Suprapubic skin (tissue), 4 donors: ENCODE measurements at regions not wholly inside any gene's neighbourhood (a gene's known extent, or its start where the extent isn't known, plus 50 kb on each side); places are given as distances from the start of the nearest gene placed in this dataset.

Experiments
- DNase-seq, 2 donors: peaks; one replicate each; pipeline ENCODE4 v3.0.0-alpha.2; 2019; ENCODE audit warnings: low spot score in 2 of 2
- H3K27ac ChIP-seq: fragments of 200-600 bp; sonication (generic); one replicate; pipeline ENCODE4 v1.5.1; 2019
- H3K27me3 ChIP-seq: fragments of 200-600 bp; sonication (generic); one replicate; pipeline ENCODE4 v1.5.1; 2019
- H3K36me3 ChIP-seq: fragments of 200-600 bp; sonication (generic); one replicate; pipeline ENCODE4 v1.5.1; 2019
- H3K4me1 ChIP-seq: fragments of 200-600 bp; sonication (generic); one replicate; pipeline ENCODE4 v1.5.1; 2019
- H3K4me3 ChIP-seq: fragments of 200-600 bp; sonication (generic); one replicate; pipeline ENCODE4 v1.5.1; 2019; ENCODE audit warnings: mild to moderate bottlenecking
- H3K9me3 ChIP-seq: fragments of 200-600 bp; sonication (generic); one replicate; pipeline ENCODE4 v1.5.1; 2019
- EP300 ChIP-seq: sonication (generic); formaldehyde crosslinking; IDR thresholded peaks from one replicate; pipeline ENCODE4 v1.6.1; 2017; ENCODE audit warnings: antibody characterized with exemption
- POLR2A ChIP-seq, 2 donors: fragments of 450-650 bp; IDR thresholded peaks; one replicate each; pipeline ENCODE4 v1.6.1; 2017; ENCODE audit warnings: antibody characterized with exemption in 2 of 2, mild to moderate bottlenecking in 2 of 2, moderate library complexity in 2 of 2
- POLR2AphosphoS5 ChIP-seq, 3 donors: sonication (generic); formaldehyde crosslinking; IDR thresholded peaks; one replicate each; pipeline ENCODE4 v1.6.1; 2017; ENCODE audit warnings: antibody characterized with exemption in 3 of 3
- WGBS: methylation state at CpG from one replicate; pipeline ENCODE4 v1.1.5; 2018; 5-methylcytosine and 5-hydroxymethylcytosine counted together
- TF ChIP-seq, protein P1 (sequence below), 2 donors: fragments of 200-600 bp in 1 of 2; fragments of 450-650 bp in 1 of 2; sonication (generic) in 1 of 2; IDR thresholded peaks; one replicate each; pipeline ENCODE4 v1.5.1; 2016 to 2019; ENCODE audit warnings: antibody characterized with exemption in 2 of 2, mild to moderate bottlenecking in 1 of 2, moderate library complexity in 1 of 2

DNA sequence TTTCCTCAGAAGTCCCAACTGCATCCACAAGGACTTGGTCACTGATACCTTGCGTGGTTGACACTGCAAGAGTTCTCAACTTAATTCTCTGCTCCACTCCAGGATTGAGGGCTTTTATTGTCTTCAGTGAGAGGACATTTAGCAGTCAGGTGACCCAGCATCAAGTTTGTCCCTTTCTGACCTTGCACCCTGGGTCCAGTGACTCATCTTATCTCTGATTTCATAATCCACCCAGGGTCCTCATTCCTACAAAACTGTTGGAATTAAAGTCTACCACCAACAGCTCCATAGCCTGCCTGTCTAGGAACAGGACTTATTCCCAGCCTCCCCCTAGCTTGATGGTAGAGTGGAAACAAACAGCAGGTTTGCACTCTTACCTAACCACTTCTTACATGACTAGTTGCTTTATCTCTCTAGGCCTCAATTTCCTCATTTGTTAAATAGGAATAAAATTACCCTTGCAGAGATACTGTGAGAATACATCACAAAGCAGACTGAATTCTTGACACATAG, 151.3 kb upstream of the LPP start:
- H3K9me3 ChIP-seq = no peaks in the 10 kb centered on the region
- H3K4me1 ChIP-seq = peaks cover 6% of the 10 kb centered on the region
- H3K4me3 ChIP-seq = no peak overlapping the region
- H3K27ac ChIP-seq = no peak overlapping the region
- no peak for DNase-seq
- no peaks in the 10 kb centered on the region for H3K36me3 ChIP-seq
- 100% methylated on average over 1 of the region's 1 CpG for WGBS
- TF ChIP-seq POLR2A (IDR thresholded peaks at IDR 0.05) (no peak), EP300 (no peak), POLR2AphosphoS5 (IDR thresholded peaks at IDR 0.05) (no peak)
- TF ChIP-seq, protein P1, sequence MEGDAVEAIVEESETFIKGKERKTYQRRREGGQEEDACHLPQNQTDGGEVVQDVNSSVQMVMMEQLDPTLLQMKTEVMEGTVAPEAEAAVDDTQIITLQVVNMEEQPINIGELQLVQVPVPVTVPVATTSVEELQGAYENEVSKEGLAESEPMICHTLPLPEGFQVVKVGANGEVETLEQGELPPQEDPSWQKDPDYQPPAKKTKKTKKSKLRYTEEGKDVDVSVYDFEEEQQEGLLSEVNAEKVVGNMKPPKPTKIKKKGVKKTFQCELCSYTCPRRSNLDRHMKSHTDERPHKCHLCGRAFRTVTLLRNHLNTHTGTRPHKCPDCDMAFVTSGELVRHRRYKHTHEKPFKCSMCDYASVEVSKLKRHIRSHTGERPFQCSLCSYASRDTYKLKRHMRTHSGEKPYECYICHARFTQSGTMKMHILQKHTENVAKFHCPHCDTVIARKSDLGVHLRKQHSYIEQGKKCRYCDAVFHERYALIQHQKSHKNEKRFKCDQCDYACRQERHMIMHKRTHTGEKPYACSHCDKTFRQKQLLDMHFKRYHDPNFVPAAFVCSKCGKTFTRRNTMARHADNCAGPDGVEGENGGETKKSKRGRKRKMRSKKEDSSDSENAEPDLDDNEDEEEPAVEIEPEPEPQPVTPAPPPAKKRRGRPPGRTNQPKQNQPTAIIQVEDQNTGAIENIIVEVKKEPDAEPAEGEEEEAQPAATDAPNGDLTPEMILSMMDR (IDR thresholded peaks at IDR 0.05) = no peak
- no peaks in the 10 kb centered on the region for H3K27me3 ChIP-seq

DNA sequence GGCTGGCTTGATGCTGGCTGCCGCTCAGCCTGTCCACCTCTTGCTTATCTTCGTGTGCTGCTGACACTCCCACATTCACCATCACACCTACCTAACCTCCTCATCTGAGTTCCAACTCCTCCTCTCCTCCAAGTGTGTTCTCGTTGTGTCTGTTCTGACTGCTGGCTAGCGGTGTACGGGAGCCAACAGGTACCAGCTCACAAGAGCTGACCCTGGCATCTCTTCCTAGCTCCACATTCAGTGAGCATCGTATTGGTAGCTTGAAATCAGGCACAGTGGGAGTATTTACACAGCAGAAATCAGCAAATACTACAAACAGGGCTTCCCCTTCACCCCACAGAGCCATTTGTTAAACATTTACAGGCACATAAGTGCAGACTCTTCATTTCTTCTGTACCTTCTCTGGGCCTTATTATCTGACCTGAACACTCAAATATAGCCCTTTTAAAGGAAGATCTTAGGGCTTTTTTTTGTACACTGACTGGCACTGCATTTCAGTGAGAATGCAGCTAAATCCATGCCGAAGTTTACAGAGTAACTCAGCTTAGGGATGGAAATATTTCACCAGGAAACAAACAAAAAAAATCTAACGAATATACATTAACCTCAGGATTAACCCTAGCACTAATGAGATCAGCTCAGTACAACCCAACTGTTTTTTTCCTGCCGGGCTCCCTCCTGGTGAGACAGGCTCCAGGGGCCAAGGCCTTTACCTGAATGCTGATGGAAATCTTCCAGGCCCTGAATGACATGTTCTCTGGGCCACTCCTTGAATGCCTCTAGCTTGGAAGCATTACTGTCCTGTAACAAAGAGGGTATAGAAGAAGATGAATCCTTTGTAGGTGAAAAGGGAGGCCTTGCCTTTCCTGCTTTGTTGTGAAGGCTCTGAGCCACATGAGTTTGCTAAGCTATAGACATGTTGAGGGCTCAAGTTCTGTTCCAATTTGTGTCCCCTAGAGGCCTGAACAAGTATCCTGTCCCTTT, 150.5 kb upstream of the LPP start:
- H3K4me3 ChIP-seq = no peak overlapping the region
- H3K27ac ChIP-seq = peak overlapping the region; percentile 26
- DNase-seq = no peak
- H3K27me3 ChIP-seq = no peaks in the 10 kb centered on the region
- no peaks in the 10 kb centered on the region for H3K36me3 ChIP-seq
- H3K4me1 ChIP-seq = peaks cover 6% of the 10 kb centered on the region
- WGBS = 73% methylated on average over 9 of the region's 9 CpGs
- TF ChIP-seq EP300 = no peak
- no peak for TF ChIP-seq POLR2AphosphoS5 (IDR thresholded peaks at IDR 0.05)
- TF ChIP-seq, protein P1 (IDR thresholded peaks at IDR 0.05) = no peak
- no peak for TF ChIP-seq POLR2A (IDR thresholded peaks at IDR 0.05)
- no peaks in the 10 kb centered on the region for H3K9me3 ChIP-seq

DNA sequence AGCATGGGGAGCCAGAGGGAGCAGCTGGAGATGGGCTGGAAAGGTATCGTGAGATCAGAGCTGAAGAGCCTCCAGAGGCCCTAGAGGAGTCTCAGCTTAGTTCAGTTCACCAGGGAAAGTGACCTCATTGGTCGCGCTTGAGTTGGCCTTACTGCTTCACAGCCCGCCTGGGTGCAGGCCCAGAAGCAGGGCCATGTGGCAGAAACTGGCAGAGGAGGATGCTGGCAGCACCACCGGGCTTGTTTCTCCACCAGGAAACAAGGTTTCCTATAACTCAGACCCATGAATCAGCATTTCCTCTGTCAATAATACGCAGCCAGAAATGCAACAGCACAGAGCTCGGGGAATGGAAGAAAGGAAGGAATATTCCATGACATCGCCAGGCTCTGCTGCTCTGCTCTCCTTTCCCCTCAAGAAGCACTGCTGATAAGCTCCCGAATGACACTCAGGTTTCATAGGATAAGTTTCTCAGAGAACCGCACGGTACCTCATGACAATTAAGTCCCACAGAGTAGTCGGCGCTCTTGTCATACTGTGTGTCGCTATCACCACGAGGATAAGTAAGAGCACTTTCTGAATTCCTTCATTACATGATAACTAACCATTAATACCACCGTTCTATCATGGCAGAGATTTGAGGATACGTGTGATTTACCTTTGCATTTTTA, 147.1 kb upstream of the LPP start:
- no peaks in the 10 kb centered on the region for H3K9me3 ChIP-seq
- no peaks in the 10 kb centered on the region for H3K27me3 ChIP-seq
- no peaks in the 10 kb centered on the region for H3K36me3 ChIP-seq
- TF ChIP-seq POLR2AphosphoS5 (IDR thresholded peaks at IDR 0.05) = no peak
- no peak for TF ChIP-seq EP300
- no peak for TF ChIP-seq POLR2A (IDR thresholded peaks at IDR 0.05)
- TF ChIP-seq, protein P1 (IDR thresholded peaks at IDR 0.05) = no peak
- H3K27ac ChIP-seq = no peak overlapping the region
- peaks cover 6% of the 10 kb centered on the region for H3K4me1 ChIP-seq
- no peak for DNase-seq
- no peak overlapping the region for H3K4me3 ChIP-seq
- 83% methylated on average over 17 of the region's 17 CpGs for WGBS

DNA sequence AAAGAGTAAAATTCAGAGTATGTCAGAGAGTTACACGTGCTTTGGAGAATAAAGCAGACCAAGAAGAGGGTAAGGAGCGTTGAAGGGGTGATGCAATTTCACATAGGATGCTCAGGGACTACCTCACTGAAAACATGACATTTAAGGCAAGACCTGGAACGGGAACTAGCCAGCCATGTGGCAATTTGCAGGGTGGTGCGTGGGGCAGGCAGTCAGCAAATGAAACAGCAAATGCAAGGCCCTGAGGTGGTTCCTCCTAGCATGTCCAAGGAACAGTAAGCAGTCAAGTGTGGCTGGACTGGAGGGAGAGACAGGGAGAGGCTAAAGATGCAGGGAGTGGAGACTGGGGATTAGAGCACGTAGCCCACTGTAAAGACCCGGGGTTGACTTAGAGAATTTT, 146.1 kb upstream of the LPP start:
- no peak for DNase-seq
- Histone ChIP-seq H3K4me1 (peaks cover 6% of the 10 kb centered on the region), H3K27me3 (no peaks in the 10 kb centered on the region), H3K4me3 (no peak overlapping the region), H3K36me3 (no peaks in the 10 kb centered on the region), H3K9me3 (no peaks in the 10 kb centered on the region), H3K27ac (no peak overlapping the region)
- TF ChIP-seq POLR2AphosphoS5 (IDR thresholded peaks at IDR 0.05) (no peak), EP300 (no peak), POLR2A (IDR thresholded peaks at IDR 0.05) (no peak)
- TF ChIP-seq, protein P1 (IDR thresholded peaks at IDR 0.05) = no peak
- WGBS = 92% methylated on average over 6 of the region's 6 CpGs
